ENCODE measurements at regions not wholly inside any gene's neighbourhood (a gene's known extent, or its start where the extent isn't known, plus 50 kb on each side); places are given as distances from the start of the nearest gene placed in this dataset.

- TF ChIP-seq POLR2A (IDR thresholded peaks at IDR 0.05) (no peak), CTCF (IDR thresholded peaks at IDR 0.05) (no peak)
These were observed 121.8 kb upstream of the ADRA1D start for GRCh38 chr20:4370851-4371250.

Measured in right lobe of liver (tissue), 4 donors.